ENCODE measurements at regions not wholly inside any gene's neighbourhood (a gene's known extent, or its start where the extent isn't known, plus 50 kb on each side); places are given as distances from the start of the nearest gene placed in this dataset.

DNA sequence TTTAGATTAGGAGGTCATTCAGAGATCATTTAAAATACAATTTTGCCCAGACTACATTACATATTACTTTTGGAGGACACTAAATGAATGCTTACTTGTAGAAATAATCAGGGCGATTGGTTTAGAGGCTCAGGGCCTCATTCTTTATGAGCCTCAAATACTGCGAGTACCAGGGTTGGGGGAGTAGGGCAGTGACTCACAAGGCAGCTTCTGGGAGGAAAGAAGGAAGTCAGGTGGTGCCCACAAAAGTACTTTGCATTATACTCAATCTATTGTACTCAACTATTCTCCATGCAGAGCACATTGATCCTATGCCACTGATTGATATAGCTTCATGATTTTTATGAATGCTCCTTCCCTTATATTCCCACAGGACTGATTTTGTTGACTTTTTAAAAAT, 166.9 kb downstream of the SOCS6 start:
- Histone ChIP-seq H3K27me3 (no peaks in the 10 kb centered on the region), H3K4me3 (no peak overlapping the region), H3K36me3 (no peaks in the 10 kb centered on the region), H3K4me1 (no peaks in the 10 kb centered on the region), H3K9me3 (no peaks in the 10 kb centered on the region), H3K27ac (no peak overlapping the region)
- ATAC-seq (no peak), DNase-seq (no peak)
- intact Hi-C loops (cut with DNase I; ENCODE audit: low total_unique reads) (loop anchor here (2.0 kb wide), 1 partner anchor 259 kb away; no protein-coding TSS in a partner anchor), in situ Hi-C loops (cut with MboI; ENCODE audit: low sequenced_read_pairs in 4 of 4) (no loop called here)
- TF ChIP-seq, protein P1, sequence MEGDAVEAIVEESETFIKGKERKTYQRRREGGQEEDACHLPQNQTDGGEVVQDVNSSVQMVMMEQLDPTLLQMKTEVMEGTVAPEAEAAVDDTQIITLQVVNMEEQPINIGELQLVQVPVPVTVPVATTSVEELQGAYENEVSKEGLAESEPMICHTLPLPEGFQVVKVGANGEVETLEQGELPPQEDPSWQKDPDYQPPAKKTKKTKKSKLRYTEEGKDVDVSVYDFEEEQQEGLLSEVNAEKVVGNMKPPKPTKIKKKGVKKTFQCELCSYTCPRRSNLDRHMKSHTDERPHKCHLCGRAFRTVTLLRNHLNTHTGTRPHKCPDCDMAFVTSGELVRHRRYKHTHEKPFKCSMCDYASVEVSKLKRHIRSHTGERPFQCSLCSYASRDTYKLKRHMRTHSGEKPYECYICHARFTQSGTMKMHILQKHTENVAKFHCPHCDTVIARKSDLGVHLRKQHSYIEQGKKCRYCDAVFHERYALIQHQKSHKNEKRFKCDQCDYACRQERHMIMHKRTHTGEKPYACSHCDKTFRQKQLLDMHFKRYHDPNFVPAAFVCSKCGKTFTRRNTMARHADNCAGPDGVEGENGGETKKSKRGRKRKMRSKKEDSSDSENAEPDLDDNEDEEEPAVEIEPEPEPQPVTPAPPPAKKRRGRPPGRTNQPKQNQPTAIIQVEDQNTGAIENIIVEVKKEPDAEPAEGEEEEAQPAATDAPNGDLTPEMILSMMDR (IDR thresholded peaks at IDR 0.05 in 4 of 5, conservative IDR thresholded peaks at IDR 0.05 in 1 of 5): no peak
- no peak for TF ChIP-seq POLR2A (IDR thresholded peaks at IDR 0.05)

DNA sequence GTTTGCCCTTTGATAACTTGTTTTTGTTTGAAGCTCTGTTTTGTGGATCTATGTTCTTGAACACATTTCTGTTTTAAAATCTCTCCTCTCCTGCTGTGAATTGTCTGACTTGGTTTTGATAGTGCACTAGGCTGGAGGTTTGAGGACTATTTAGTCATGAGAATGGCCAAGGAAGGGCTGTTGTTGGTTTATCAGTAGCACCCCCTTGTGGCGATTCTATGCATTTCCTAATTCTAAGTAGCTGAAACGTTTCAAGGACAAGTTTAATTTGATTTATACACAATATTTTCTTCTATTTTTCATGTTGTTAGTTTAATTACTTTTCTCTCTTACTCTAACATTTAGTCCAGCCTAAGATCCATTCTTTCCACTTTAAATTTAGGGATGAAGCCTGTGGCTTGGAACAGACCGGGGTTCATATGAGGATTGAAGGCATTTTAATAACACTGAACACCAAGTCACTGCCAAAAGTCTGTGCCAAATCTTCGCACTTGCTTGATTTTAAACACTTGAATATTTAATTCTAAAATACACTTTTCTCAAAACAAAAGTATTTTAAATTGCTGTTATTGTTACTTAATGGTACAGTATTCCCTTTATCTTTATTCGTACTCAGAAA, 166.0 kb downstream of the SOCS6 start:
- DNase-seq (no peak), ATAC-seq (peak in 1 of 2 donors; percentile 65)
- TF ChIP-seq, protein P1 (IDR thresholded peaks at IDR 0.05 in 4 of 5, conservative IDR thresholded peaks at IDR 0.05 in 1 of 5): peak; percentile 54 to 79 (median 62)
- no peak for TF ChIP-seq POLR2A (IDR thresholded peaks at IDR 0.05)
- Histone ChIP-seq H3K27ac (no peak overlapping the region), H3K36me3 (no peaks in the 10 kb centered on the region), H3K4me1 (no peaks in the 10 kb centered on the region), H3K4me3 (no peak overlapping the region), H3K27me3 (no peaks in the 10 kb centered on the region), H3K9me3 (no peaks in the 10 kb centered on the region)
- in situ Hi-C loops (cut with MboI; ENCODE audit: low sequenced_read_pairs in 4 of 4) (no loop called here), intact Hi-C loops (cut with DNase I; ENCODE audit: low total_unique reads) (loop anchor here (2.0 kb wide), 1 partner anchor 258 kb away; no protein-coding TSS in a partner anchor)

DNA sequence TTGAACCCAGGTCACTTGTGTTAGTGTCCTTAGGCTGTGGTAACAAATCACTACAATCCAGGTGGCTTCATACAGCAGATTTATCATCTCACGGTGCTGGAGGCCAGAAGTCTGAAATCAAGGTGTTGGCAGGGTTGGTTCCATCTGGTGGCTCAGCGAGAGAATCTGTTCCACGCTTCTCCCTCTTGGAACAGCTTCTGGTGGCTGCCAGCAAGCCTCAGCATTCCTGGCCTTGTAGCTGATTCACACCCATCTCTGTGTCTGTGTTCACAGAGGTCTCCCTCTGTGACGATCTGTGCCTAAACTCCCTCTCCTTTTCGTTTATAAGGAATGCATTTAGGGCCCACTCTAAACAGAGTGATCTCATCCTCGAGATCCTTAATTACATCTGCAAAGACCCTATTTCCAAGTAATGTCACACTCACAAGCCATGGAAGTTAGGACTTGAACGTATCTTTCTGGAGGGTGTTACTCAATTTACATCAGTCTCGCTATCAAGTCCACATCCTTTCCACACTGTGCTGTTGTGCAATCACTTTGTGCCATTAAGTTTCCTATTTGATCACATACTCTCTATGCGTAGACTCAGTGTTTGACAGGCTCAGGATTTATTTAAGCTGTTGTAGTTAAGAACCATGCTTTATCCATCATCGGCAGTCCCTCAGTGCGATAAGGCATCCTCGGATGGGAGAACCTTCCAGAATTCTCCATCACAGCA, 164.4 kb downstream of the SOCS6 start:
- no peaks in the 10 kb centered on the region for H3K27me3 ChIP-seq
- TF ChIP-seq, protein P1 (IDR thresholded peaks at IDR 0.05 in 4 of 5, conservative IDR thresholded peaks at IDR 0.05 in 1 of 5): no peak
- no peak for TF ChIP-seq POLR2A (IDR thresholded peaks at IDR 0.05)
- no peak overlapping the region for H3K27ac ChIP-seq
- H3K4me1 ChIP-seq: no peaks in the 10 kb centered on the region
- intact Hi-C loops (cut with DNase I; ENCODE audit: low total_unique reads) (no loop called here), in situ Hi-C loops (cut with MboI; ENCODE audit: low sequenced_read_pairs in 4 of 4) (no loop called here)
- no peaks in the 10 kb centered on the region for H3K9me3 ChIP-seq
- no peak for ATAC-seq
- no peaks in the 10 kb centered on the region for H3K36me3 ChIP-seq
- no peak for DNase-seq
- H3K4me3 ChIP-seq: no peak overlapping the region

GRCh38 chr18:70452501-70452900, 163.7 kb downstream of the SOCS6 start:
- H3K27ac ChIP-seq: no peak overlapping the region
- no peak overlapping the region for H3K4me3 ChIP-seq
- no peaks in the 10 kb centered on the region for H3K27me3 ChIP-seq
- no peaks in the 10 kb centered on the region for H3K9me3 ChIP-seq
- in situ Hi-C loops (cut with MboI; ENCODE audit: low sequenced_read_pairs in 4 of 4) (no loop called here), intact Hi-C loops (cut with DNase I; ENCODE audit: low total_unique reads) (no loop called here)
- H3K4me1 ChIP-seq: no peaks in the 10 kb centered on the region
- DNase-seq (no peak), ATAC-seq (no peak)
- no peaks in the 10 kb centered on the region for H3K36me3 ChIP-seq
- TF ChIP-seq, protein P1 (IDR thresholded peaks at IDR 0.05 in 4 of 5, conservative IDR thresholded peaks at IDR 0.05 in 1 of 5): no peak
- no peak for TF ChIP-seq POLR2A (IDR thresholded peaks at IDR 0.05)
